Neuron (in vitro differentiated cells): ENCODE measurements at regions not wholly inside any gene's neighbourhood (a gene's known extent, or its start where the extent isn't known, plus 50 kb on each side); places are given as distances from the start of the nearest gene placed in this dataset.

ENCODE experiments used
- H2AFZ ChIP-seq: one replicate; pipeline ENCODE4 v1.6.1; 2013; ENCODE audit warnings: low read depth, mild to moderate bottlenecking, inconsistent platforms, low read length, moderate library complexity
- H3K27me3 ChIP-seq: one replicate; pipeline ENCODE4 v1.6.1; 2013; ENCODE audit warnings: low read length; ENCODE audit not compliant: insufficient read depth
- H3K36me3 ChIP-seq: one replicate; pipeline ENCODE4 v1.6.1; 2013; ENCODE audit warnings: low read length; ENCODE audit not compliant: insufficient read depth
- H3K4me1 ChIP-seq: one replicate; pipeline ENCODE4 v1.6.1; 2013; ENCODE audit warnings: low read length; ENCODE audit not compliant: insufficient read depth
- H3K4me3 ChIP-seq: 2 replicates; pipeline ENCODE4 v1.5.1; 2013; ENCODE audit warnings: mild to moderate bottlenecking, low read length, moderate library complexity
- H3K9me3 ChIP-seq: one replicate; pipeline ENCODE4 v1.6.1; 2013; ENCODE audit warnings: low read length

DNA sequence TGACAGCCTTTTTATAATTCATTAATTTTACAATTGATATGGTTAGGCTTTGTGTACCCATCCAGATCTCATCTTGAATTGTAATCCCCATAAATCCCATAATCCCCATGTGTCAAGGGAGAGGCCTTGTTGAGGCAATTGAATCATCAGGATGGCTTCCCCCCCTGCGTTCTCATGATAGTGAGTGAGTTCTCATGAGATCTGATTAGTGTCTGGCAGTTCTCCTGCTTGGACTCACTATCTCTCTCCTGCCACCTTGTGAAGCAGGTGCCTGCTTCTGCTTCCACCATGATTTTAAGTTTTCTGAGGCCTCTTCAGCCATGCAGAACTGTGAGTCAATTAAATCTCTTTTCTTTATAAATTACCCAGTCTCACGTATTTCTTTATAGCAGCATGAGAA, 165.7 kb upstream of the GNAI1 start:
- Histone ChIP-seq H3K9me3 (no peaks in the 10 kb centered on the region), H2AFZ (no peak overlapping the region), H3K36me3 (no peaks in the 10 kb centered on the region), H3K27me3 (no peaks in the 10 kb centered on the region), H3K4me3 (no peak overlapping the region), H3K4me1 (peaks cover 7% of the 10 kb centered on the region)

- Histone ChIP-seq H2AFZ (no peak overlapping the region), H3K27me3 (no peaks in the 10 kb centered on the region), H3K36me3 (no peaks in the 10 kb centered on the region), H3K4me1 (peaks cover 7% of the 10 kb centered on the region), H3K9me3 (no peaks in the 10 kb centered on the region), H3K4me3 (no peak overlapping the region)
Observed at GRCh38 chr7:79968077-79968648, 166.5 kb upstream of the GNAI1 start.

- Histone ChIP-seq H3K9me3 (no peaks in the 10 kb centered on the region), H3K4me1 (peaks cover 7% of the 10 kb centered on the region), H2AFZ (no peak overlapping the region), H3K36me3 (no peaks in the 10 kb centered on the region), H3K4me3 (no peak overlapping the region), H3K27me3 (no peaks in the 10 kb centered on the region)
Observed at GRCh38 chr7:79965946-79966345, 168.7 kb upstream of the GNAI1 start.

DNA sequence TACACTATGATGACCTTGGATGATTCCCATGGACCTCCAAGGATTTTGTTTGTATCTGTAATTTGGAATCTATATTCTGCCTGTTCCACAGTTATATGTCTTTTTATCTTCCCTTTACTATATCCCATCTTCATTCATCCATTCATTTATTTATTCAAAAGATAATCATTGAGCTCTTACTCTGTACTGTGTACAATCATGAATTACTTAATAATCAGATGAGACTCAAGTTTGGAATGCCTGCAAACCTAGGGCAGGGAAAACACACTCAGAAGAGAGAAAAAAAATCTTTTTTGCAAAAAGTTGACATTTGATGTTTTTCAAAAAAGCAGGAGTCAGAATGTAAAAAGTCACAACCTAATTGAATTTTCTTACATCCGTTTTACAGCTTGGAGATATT, 170.2 kb upstream of the GNAI1 start:
- H3K4me1 ChIP-seq, result peaks cover 7% of the 10 kb centered on the region
- H3K4me3 ChIP-seq, result no peak overlapping the region
- H3K36me3 ChIP-seq, result no peaks in the 10 kb centered on the region
- no peaks in the 10 kb centered on the region for H3K9me3 ChIP-seq
- H2AFZ ChIP-seq, result no peak overlapping the region
- no peaks in the 10 kb centered on the region for H3K27me3 ChIP-seq

GRCh38 chr7:79953130-79953529, 181.5 kb upstream of the GNAI1 start:
- H3K36me3 ChIP-seq, result no peaks in the 10 kb centered on the region

DNA sequence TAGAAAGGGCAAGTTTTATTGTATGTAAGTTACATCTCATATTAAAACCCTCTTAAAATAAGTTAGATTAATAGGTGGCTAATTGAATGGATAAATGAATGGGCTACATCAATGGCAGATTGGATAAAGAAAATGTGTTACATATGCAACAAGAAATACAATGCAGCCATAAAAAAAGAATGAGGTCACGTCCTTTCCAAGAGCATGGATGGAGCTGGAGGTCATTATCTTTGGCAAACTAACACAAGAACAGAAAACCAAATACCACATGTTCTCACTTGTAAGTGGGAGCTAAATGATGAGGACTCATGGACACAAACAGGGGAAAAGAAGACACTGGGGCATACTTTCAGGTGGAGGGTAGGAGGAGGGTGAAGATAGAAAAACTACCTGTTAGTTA, 182.2 kb upstream of the GNAI1 start:
- peaks cover 2% of the 10 kb centered on the region for H3K4me1 ChIP-seq
- no peaks in the 10 kb centered on the region for H3K27me3 ChIP-seq
- no peaks in the 10 kb centered on the region for H3K36me3 ChIP-seq
- no peak overlapping the region for H2AFZ ChIP-seq
- no peaks in the 10 kb centered on the region for H3K9me3 ChIP-seq
- H3K4me3 ChIP-seq, result no peak overlapping the region

More at GRCh38 chr7:79953130-79953529, 181.5 kb upstream of the GNAI1 start:
- peaks cover 2% of the 10 kb centered on the region for H3K4me1 ChIP-seq
- no peak overlapping the region for H3K4me3 ChIP-seq
- no peaks in the 10 kb centered on the region for H3K9me3 ChIP-seq
- H3K27me3 ChIP-seq, result no peaks in the 10 kb centered on the region
- H2AFZ ChIP-seq, result no peak overlapping the region

GRCh38 chr7:79951415-79951814, 183.2 kb upstream of the GNAI1 start:
- H3K9me3 ChIP-seq, result no peaks in the 10 kb centered on the region
- no peaks in the 10 kb centered on the region for H3K36me3 ChIP-seq
- no peak overlapping the region for H3K4me3 ChIP-seq
- H2AFZ ChIP-seq, result no peak overlapping the region
- no peaks in the 10 kb centered on the region for H3K27me3 ChIP-seq
- H3K4me1 ChIP-seq, result peaks cover 2% of the 10 kb centered on the region

GRCh38 chr7:79949778-79950177, 184.9 kb upstream of the GNAI1 start:
- Histone ChIP-seq H3K27me3 (no peaks in the 10 kb centered on the region), H3K4me3 (no peak overlapping the region), H2AFZ (no peak overlapping the region), H3K4me1 (peaks cover 2% of the 10 kb centered on the region), H3K36me3 (no peaks in the 10 kb centered on the region), H3K9me3 (no peaks in the 10 kb centered on the region)

GRCh38 chr7:79936281-79936983, 198.2 kb upstream of the GNAI1 start:
- no peaks in the 10 kb centered on the region for H3K4me1 ChIP-seq
- H3K4me3 ChIP-seq, result no peak overlapping the region
- H2AFZ ChIP-seq, result no peak overlapping the region
- no peaks in the 10 kb centered on the region for H3K9me3 ChIP-seq
- H3K36me3 ChIP-seq, result no peaks in the 10 kb centered on the region
- no peaks in the 10 kb centered on the region for H3K27me3 ChIP-seq

DNA sequence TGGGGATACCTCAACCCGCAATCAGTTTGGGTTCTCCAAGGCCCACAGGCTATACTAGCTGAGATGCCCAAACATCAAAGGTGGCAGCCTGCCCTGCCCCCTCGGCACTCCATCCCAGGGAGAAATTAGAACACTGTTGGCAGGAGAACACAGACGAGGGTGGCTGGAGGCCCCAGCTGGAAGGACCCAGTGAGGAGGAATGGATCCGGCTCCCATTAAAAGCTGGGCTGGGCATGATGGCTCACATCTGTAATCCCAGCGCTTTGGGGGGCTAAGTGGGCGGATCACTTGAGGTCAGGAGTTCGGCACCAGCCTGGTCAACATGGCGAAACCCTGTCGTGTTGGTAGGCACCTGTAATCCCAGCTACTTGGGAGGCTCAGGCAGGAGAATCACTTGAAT, 199.9 kb upstream of the GNAI1 start:
- no peak overlapping the region for H2AFZ ChIP-seq
- H3K4me1 ChIP-seq, result no peaks in the 10 kb centered on the region
- no peaks in the 10 kb centered on the region for H3K9me3 ChIP-seq
- no peaks in the 10 kb centered on the region for H3K27me3 ChIP-seq
- H3K36me3 ChIP-seq, result no peaks in the 10 kb centered on the region
- H3K4me3 ChIP-seq, result no peak overlapping the region

DNA sequence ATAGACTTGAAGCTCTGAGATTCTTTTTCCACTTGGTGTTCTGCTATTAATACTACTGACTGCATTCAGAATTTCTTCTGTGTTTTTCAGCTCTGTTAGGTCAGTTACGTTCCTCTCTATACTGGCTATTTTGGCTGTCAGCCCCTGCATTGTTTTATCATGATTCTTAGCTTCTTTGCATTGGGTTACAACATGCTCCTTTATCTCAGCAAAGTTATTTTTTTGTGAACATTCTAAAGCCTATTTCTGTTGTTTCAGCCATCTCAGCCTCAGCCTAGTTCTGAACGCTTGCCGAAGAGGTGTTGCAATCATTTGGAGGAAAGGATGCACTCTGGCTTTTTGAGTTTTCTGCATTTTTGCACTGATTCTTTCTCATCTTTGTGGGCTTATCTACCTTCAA, 201.5 kb upstream of the GNAI1 start:
- no peak overlapping the region for H2AFZ ChIP-seq

DNA sequence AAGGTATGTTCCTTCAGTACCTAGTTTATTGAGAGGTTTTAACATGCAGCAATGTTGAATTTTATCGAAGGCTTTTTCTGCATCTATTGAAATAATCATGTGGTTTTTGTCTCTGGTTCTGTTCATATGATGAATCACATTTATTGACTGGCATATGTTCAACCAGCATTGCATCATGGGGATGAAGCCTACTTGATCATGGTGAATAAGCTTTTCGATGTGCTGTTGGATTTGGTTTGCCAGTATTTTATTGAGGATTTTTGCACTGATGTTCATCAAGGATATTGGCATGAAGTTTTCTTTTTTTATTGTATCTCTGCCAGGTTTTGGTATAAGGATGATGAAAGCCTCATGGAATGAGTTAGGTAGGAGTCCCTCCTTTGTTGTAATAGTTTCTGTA, 204.0 kb upstream of the GNAI1 start:
- H2AFZ ChIP-seq, result no peak overlapping the region
- no peaks in the 10 kb centered on the region for H3K27me3 ChIP-seq
- no peaks in the 10 kb centered on the region for H3K9me3 ChIP-seq
- H3K36me3 ChIP-seq, result no peaks in the 10 kb centered on the region
- no peak overlapping the region for H3K4me3 ChIP-seq
- no peaks in the 10 kb centered on the region for H3K4me1 ChIP-seq

More for the DNA sequence above, 201.5 kb upstream of the GNAI1 start:
- no peaks in the 10 kb centered on the region for H3K36me3 ChIP-seq
- no peaks in the 10 kb centered on the region for H3K27me3 ChIP-seq
- H3K9me3 ChIP-seq, result no peaks in the 10 kb centered on the region
- no peak overlapping the region for H3K4me3 ChIP-seq
- H3K4me1 ChIP-seq, result no peaks in the 10 kb centered on the region

DNA sequence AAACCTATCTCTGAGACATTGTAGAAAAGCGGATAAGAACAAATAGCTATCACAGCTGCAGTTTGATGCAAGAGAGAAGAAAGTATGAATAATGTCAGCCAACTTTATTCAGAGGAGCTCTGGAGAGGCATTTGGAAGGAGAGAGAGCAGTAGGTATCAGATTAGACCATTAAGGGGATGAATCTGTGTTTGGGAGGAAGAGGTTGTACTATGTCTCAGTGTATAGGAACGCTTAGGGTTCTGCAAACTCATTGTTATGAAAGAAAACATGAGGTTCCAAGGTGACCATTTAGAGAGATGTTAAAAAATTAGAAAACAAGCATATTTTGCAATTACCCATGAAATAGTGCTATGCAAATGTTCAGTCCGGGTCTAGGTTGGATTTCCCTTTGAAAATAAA, 207.5 kb upstream of the GNAI1 start:
- H3K36me3 ChIP-seq, result no peaks in the 10 kb centered on the region
- H2AFZ ChIP-seq, result no peak overlapping the region
- H3K4me3 ChIP-seq, result no peak overlapping the region
- peaks cover 5% of the 10 kb centered on the region for H3K9me3 ChIP-seq
- H3K27me3 ChIP-seq, result no peaks in the 10 kb centered on the region
- no peaks in the 10 kb centered on the region for H3K4me1 ChIP-seq

DNA sequence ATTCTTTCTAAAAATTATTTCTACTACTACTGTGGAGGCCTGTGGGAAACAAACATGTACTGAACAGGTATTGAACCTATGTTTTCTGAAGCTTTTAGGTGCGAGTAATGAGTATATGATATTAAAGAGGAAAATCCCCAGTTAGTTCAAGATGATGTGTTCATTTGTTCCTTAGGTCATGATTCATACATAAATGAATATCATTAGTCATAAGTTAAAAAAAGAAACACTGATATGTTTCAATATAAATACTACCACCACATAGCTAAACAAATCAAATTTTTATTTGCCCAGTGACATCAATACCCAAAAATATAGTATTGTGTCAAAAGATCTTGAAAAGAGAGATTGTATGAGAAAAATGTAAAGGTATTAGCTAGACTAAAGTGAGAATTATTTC, 210.7 kb upstream of the GNAI1 start:
- Histone ChIP-seq H3K36me3 (no peaks in the 10 kb centered on the region), H3K9me3 (peaks cover 5% of the 10 kb centered on the region), H3K4me1 (no peaks in the 10 kb centered on the region), H3K27me3 (no peaks in the 10 kb centered on the region), H2AFZ (no peak overlapping the region), H3K4me3 (no peak overlapping the region)
